Embryonic facial prominence (tissue), 1 donor: ENCODE measurements at regions not wholly inside any gene's neighbourhood (a gene's known extent, or its start where the extent isn't known, plus 50 kb on each side); places are given as distances from the start of the nearest gene placed in this dataset.
"Not testable (repeated sequence)": the region's sequence is repeated elsewhere in the genome, so short reads cannot be mapped to it uniquely, and the experiment has no call there.

Experiments
- DNase-seq: peaks from one replicate; pipeline ENCODE4 v3.0.0-alpha.2; 2016; ENCODE audit errors: extremely low spot score

- DNase-seq: no peak
Measured at GRCh38 chr5:106134549-106134948, 1536.2 kb downstream of the EFNA5 start.

- no peak for DNase-seq
Measured at GRCh38 chr5:106127985-106128384, 1542.8 kb downstream of the EFNA5 start.

GRCh38 chr5:106127341-106127781, 1543.4 kb downstream of the EFNA5 start:
- no peak for DNase-seq

GRCh38 chr5:106121972-106122605, 1548.6 kb downstream of the EFNA5 start:
- no peak for DNase-seq

GRCh38 chr5:106116682-106117081, 1554.1 kb downstream of the EFNA5 start:
- DNase-seq: no peak

GRCh38 chr5:106113922-106114321, 1556.8 kb downstream of the EFNA5 start:
- no peak for DNase-seq

GRCh38 chr5:106106384-106106783, 1564.4 kb downstream of the EFNA5 start:
- DNase-seq: no peak

- DNase-seq: no peak
Measured at GRCh38 chr5:106097340-106097739, 1573.4 kb downstream of the EFNA5 start.

GRCh38 chr5:106094839-106095238, 1575.9 kb downstream of the EFNA5 start:
- no peak for DNase-seq

- DNase-seq: peak; percentile 30
Measured at GRCh38 chr5:106094204-106094607, 1576.5 kb downstream of the EFNA5 start.

GRCh38 chr5:106093134-106093533, 1577.6 kb downstream of the EFNA5 start:
- no peak for DNase-seq

GRCh38 chr5:106092455-106092854, 1578.3 kb downstream of the EFNA5 start:
- DNase-seq: no peak

- DNase-seq: no peak
Measured at GRCh38 chr5:106089073-106089472, 1581.7 kb downstream of the EFNA5 start.

GRCh38 chr5:106088462-106088861, 1582.3 kb downstream of the EFNA5 start:
- DNase-seq: no peak

GRCh38 chr5:106086352-106086751, 1584.4 kb downstream of the EFNA5 start:
- no peak for DNase-seq

GRCh38 chr5:106085556-106085955, 1585.2 kb downstream of the EFNA5 start:
- DNase-seq: no peak

- no peak for DNase-seq
Measured at GRCh38 chr5:106085136-106085535, 1585.6 kb downstream of the EFNA5 start.

GRCh38 chr5:106080535-106080934, 1590.2 kb downstream of the EFNA5 start:
- DNase-seq: no peak

GRCh38 chr5:106076655-106077054, 1594.1 kb downstream of the EFNA5 start:
- DNase-seq: no peak

- DNase-seq: no peak
Measured at GRCh38 chr5:106072208-106072607, 1598.5 kb downstream of the EFNA5 start.

GRCh38 chr5:106047341-106047740, 1623.4 kb downstream of the EFNA5 start:
- no peak for DNase-seq

GRCh38 chr5:106032069-106032468, 1638.7 kb downstream of the EFNA5 start:
- DNase-seq: not testable (repeated sequence)

GRCh38 chr5:106028314-106028713, 1642.4 kb downstream of the EFNA5 start:
- DNase-seq: no peak

- DNase-seq: no peak
Measured at GRCh38 chr5:106020894-106021293, 1649.8 kb downstream of the EFNA5 start.
